GM12878 (cell line): ENCODE measurements at regions not wholly inside any gene's neighbourhood (a gene's known extent, or its start where the extent isn't known, plus 50 kb on each side); places are given as distances from the start of the nearest gene placed in this dataset.

ENCODE experiments used
- ATAC-seq: fragments of 200-7000 bp; cut with Tn5 transposase; 3 replicates; pipeline ENCODE4 v1.9.1; 2020; ENCODE audit warnings: mild to moderate bottlenecking, moderate library complexity
- BruUV-seq: library from RNA; stranded (reverse); fragments of 400-500 nt; replicated peaks from 2 replicates; lab custom pipeline; 2021; lab: Mats Ljungman, UMichigan
- CTCF ChIA-PET: fragments of 300-600 bp; sonication (Branson Sonifier 250); formaldehyde crosslinking; extraction: SDS; loops from one replicate; lab custom pipeline; 2021; ENCODE audit warnings: inconsistent platforms; lab: Yijun Ruan, JAX
- POLR2A ChIA-PET: fragments of 350-600 bp; formaldehyde crosslinking; extraction: SDS; loops from one replicate; lab custom pipeline; 2021; ENCODE audit warnings: inconsistent platforms; lab: Charles Lee
- RAD21 ChIA-PET: fragments of 300-600 bp; sonication (Branson Sonifier 250); formaldehyde crosslinking; loops from one replicate; lab custom pipeline; 2023; ENCODE audit warnings: antibody characterized with exemption; ENCODE audit not compliant: unreplicated experiment; lab: Charles Lee
- SMC1A ChIA-PET: fragments of 300-600 bp; sonication (Branson Sonifier 250); formaldehyde crosslinking; loops from one replicate; lab custom pipeline; 2023; ENCODE audit not compliant: unreplicated experiment, uncharacterized antibody; lab: Charles Lee
- DNase-seq: peaks from one replicate; pipeline ENCODE4 v3.0.0-alpha.2; 2011; ENCODE audit warnings: low read depth, low spot score
- FAIRE-seq: peaks from 3 replicates; lab custom pipeline; 2011; peaks lifted over from hg19 to GRCh38; lab: Jason Lieb, UNC
- H2AFZ ChIP-seq: 2 replicates; pipeline ENCODE4 v1.6.0; 2011; ENCODE audit warnings: low read depth, low read length, control low read depth; ENCODE audit not compliant: control insufficient read depth
- H3K27ac ChIP-seq: 2 replicates; pipeline ENCODE4 v1.5.1; 2011; ENCODE audit warnings: control low read depth; ENCODE audit not compliant: control insufficient read depth, insufficient read depth
- H3K27me3 ChIP-seq, 2 experiments: replicated peaks in 1 of 2; 2 replicates each; pipeline versions ENCODE4 v1.6.0 to v1.6.1; 2011; ENCODE audit warnings: low read length in 1 of 2; ENCODE audit not compliant: control insufficient read depth in 2 of 2, insufficient read depth in 2 of 2
- H3K36me3 ChIP-seq, 2 experiments: 2 replicates each; pipeline ENCODE4 v1.5.1; 2011; ENCODE audit warnings: low read length in 1 of 2; ENCODE audit not compliant: control insufficient read depth in 2 of 2, insufficient read depth in 2 of 2
- H3K4me1 ChIP-seq: 2 replicates; pipeline ENCODE4 v1.6.1; 2011; ENCODE audit warnings: mild to moderate bottlenecking, low read length, moderate library complexity, mixed read lengths; ENCODE audit not compliant: control insufficient read depth, insufficient read depth
- H3K4me2 ChIP-seq: 2 replicates; pipeline ENCODE4 v1.6.0; 2011; ENCODE audit warnings: control low read depth; ENCODE audit not compliant: control insufficient read depth, insufficient read depth
- H3K4me3 ChIP-seq: fragments of 200-600 bp; sonication (generic); 2 replicates; pipeline ENCODE4 v1.5.1; 2016
- H3K79me2 ChIP-seq: 2 replicates; pipeline ENCODE4 v1.6.0; 2011; ENCODE audit warnings: low read length; ENCODE audit not compliant: control insufficient read depth, insufficient read depth
- H3K9ac ChIP-seq: 2 replicates; pipeline ENCODE4 v1.8.0; 2011; ENCODE audit warnings: low read length, control low read depth, mixed read lengths; ENCODE audit not compliant: control insufficient read depth, insufficient read depth
- H3K9me3 ChIP-seq: replicated peaks from 3 replicates; pipeline ENCODE4 v1.5.1; 2011; ENCODE audit warnings: mild to moderate bottlenecking, low read length; ENCODE audit not compliant: control insufficient read depth, insufficient read depth
- H4K20me1 ChIP-seq: 2 replicates; pipeline ENCODE4 v1.6.0; 2011; ENCODE audit not compliant: control insufficient read depth, insufficient read depth
- BCL11A ChIP-seq: IDR thresholded peaks from 2 replicates; pipeline ENCODE4 v1.6.1; 2011; ENCODE audit warnings: low read depth, low read length
- BRCA1 ChIP-seq: IDR thresholded peaks from 2 replicates; pipeline ENCODE4 v1.6.1; 2011; ENCODE audit warnings: low read depth, low read length, improper control_type of control experiment
- CEBPB ChIP-seq, 2 experiments: fragments of 150-350 bp in 1 of 2; IDR thresholded peaks; 2 replicates each; pipeline ENCODE4 v1.6.1; 2012 to 2014; ENCODE audit warnings: low read depth in 2 of 2, low read length in 2 of 2, borderline replicate concordance in 1 of 2, inconsistent platforms in 1 of 2
- CHD1 ChIP-seq: IDR thresholded peaks from 2 replicates; pipeline ENCODE4 v1.6.1; 2012; ENCODE audit warnings: low read depth, low read length, improper control_type of control experiment
- CHD2 ChIP-seq: IDR thresholded peaks from 2 replicates; pipeline ENCODE4 v1.6.1; 2011; ENCODE audit warnings: low read depth, low read length, improper control_type of control experiment, borderline replicate concordance
- DPF2 ChIP-seq: fragments of 450-650 bp; IDR thresholded peaks from 2 replicates; pipeline ENCODE4 v1.6.1; 2017; ENCODE audit warnings: mild to moderate bottlenecking
- JUND ChIP-seq: IDR thresholded peaks from 2 replicates; pipeline ENCODE4 v1.6.1; 2012; ENCODE audit warnings: low read depth, mild to moderate bottlenecking, low read length, improper control_type of control experiment, moderate library complexity
- MAX ChIP-seq: IDR thresholded peaks from 2 replicates; pipeline ENCODE4 v1.6.1; 2012; ENCODE audit warnings: low read depth, low read length, improper control_type of control experiment
- NFYA ChIP-seq: IDR thresholded peaks from 2 replicates; pipeline ENCODE4 v1.6.1; 2011; ENCODE audit warnings: low read depth, mild to moderate bottlenecking, low read length, improper control_type of control experiment, borderline replicate concordance
- NFYB ChIP-seq: IDR thresholded peaks from 2 replicates; pipeline ENCODE4 v1.6.1; 2011; ENCODE audit warnings: low read depth, mild to moderate bottlenecking, low read length, improper control_type of control experiment, moderate library complexity; ENCODE audit not compliant: insufficient read depth
- POLR2AphosphoS2 ChIP-seq: IDR thresholded peaks from 2 replicates; pipeline ENCODE4 v1.6.1; 2011; ENCODE audit warnings: low read depth, mild to moderate bottlenecking, low read length, improper control_type of control experiment, moderate library complexity
- SP1 ChIP-seq: IDR thresholded peaks from one replicate; pipeline ENCODE4 v1.6.1; 2011; ENCODE audit warnings: low read depth, low read length
- TARDBP ChIP-seq: IDR thresholded peaks from 2 replicates; pipeline ENCODE4 v1.6.1; 2016; ENCODE audit warnings: borderline replicate concordance
- TCF12 ChIP-seq: IDR thresholded peaks from 2 replicates; pipeline ENCODE4 v1.6.1; 2011; ENCODE audit warnings: low read depth, mild to moderate bottlenecking, low read length
- TCF3 ChIP-seq: IDR thresholded peaks from 2 replicates; pipeline ENCODE4 v1.6.1; 2012; ENCODE audit warnings: low read depth, mild to moderate bottlenecking, low read length, borderline replicate concordance; ENCODE audit not compliant: insufficient read depth
- WGBS: methylation state at CpG from one replicate; pipeline ENCODE4 v1.1.6; 2016; ENCODE audit warnings: low lambda C conversion rate; ENCODE audit not compliant: insufficient replicate concordance, insufficient coverage; ENCODE audit errors: missing lambda C conversion rate; 5-methylcytosine and 5-hydroxymethylcytosine counted together
- in situ Hi-C: fragments of 300-500 bp; cut with MboI; formaldehyde crosslinking; loops from 9 replicates; pipeline ENCODE4 v1.14.3; 2018; ENCODE audit warnings: mixed read lengths
- intact Hi-C: fragments of 100-400 bp; cut with micrococcal nuclease; formaldehyde crosslinking; loops from one replicate; pipeline ENCODE4 v1.14.2; 2022; ENCODE audit not compliant: unreplicated experiment
- TF ChIP-seq, protein P1 (sequence below): fragments of 450-650 bp; IDR thresholded peaks from 2 replicates; pipeline ENCODE4 v1.6.1; 2017; ENCODE audit warnings: borderline replicate concordance

DNA sequence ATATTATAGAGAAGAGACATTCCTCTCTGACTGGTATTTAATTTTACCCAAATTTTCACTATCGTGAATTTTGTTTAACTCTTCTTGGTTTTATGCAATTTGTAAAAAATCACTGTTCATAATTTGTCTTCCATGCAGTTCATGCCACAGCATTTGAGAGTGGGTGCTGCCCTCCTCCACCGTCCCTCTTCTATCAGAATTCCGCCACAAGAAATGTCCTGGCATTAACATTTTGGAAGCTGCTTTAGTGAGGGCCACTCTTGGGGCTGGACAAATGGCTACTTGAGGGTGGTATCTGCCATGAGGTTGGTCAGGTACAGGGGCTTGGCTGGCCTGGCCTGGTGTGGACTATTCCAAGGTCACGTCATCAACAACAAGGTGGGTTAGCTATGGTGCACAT lies 68.3 kb upstream of the CLDN5 start:
- no peak for DNase-seq
- no TSS peak for BruUV-seq
- H3K4me3 ChIP-seq = no peak overlapping the region
- no peaks in the 10 kb centered on the region for H3K4me1 ChIP-seq
- WGBS = 76% methylated on average over 4 of the region's 4 CpGs
- POLR2A ChIA-PET = no interaction called here
- CTCF ChIA-PET = interaction anchor here (2.1 kb wide), 1 partner anchor 9 kb away, joined by 5 read pairs; no protein-coding TSS in a partner anchor
- no peak overlapping the region for H3K4me2 ChIP-seq
- H2AFZ ChIP-seq = no peak overlapping the region
- no peak overlapping the region for H3K27ac ChIP-seq
- H3K36me3 ChIP-seq = no peaks in the 10 kb centered on the region
- no peak overlapping the region for H3K9ac ChIP-seq
- ATAC-seq = no peak
- in situ Hi-C loops = no loop called here
- no peaks in the 10 kb centered on the region for H3K9me3 ChIP-seq
- H3K27me3 ChIP-seq = no peaks in the 10 kb centered on the region; a peak in 2 of 4 replicates
- intact Hi-C loops = no loop called here
- H4K20me1 ChIP-seq = no peaks in the 10 kb centered on the region
- FAIRE-seq = no peak
- RAD21 ChIA-PET = no interaction called here
- TF ChIP-seq BRCA1 (no peak), DPF2 (no peak), TARDBP (no peak), CEBPB (IDR thresholded peaks at IDR 0.05; ENCODE audit: borderline replicate concordance in 1 of 2, low read depth in 2 of 2, low read length in 2 of 2) (no peak), MAX (no peak), TCF3 (no peak), NFYB (no peak), SP1 (no peak), CHD1 (no peak), TCF12 (no peak), NFYA (no peak), BCL11A (no peak), POLR2AphosphoS2 (no peak), CHD2 (no peak), JUND (no peak)
- TF ChIP-seq, protein P1, sequence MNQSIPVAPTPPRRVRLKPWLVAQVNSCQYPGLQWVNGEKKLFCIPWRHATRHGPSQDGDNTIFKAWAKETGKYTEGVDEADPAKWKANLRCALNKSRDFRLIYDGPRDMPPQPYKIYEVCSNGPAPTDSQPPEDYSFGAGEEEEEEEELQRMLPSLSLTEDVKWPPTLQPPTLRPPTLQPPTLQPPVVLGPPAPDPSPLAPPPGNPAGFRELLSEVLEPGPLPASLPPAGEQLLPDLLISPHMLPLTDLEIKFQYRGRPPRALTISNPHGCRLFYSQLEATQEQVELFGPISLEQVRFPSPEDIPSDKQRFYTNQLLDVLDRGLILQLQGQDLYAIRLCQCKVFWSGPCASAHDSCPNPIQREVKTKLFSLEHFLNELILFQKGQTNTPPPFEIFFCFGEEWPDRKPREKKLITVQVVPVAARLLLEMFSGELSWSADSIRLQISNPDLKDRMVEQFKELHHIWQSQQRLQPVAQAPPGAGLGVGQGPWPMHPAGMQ = no peak
- H3K79me2 ChIP-seq = no peaks in the 10 kb centered on the region
- SMC1A ChIA-PET = no interaction called here
